ENCODE measurements at regions not wholly inside any gene's neighbourhood (a gene's known extent, or its start where the extent isn't known, plus 50 kb on each side); places are given as distances from the start of the nearest gene placed in this dataset.

DNA sequence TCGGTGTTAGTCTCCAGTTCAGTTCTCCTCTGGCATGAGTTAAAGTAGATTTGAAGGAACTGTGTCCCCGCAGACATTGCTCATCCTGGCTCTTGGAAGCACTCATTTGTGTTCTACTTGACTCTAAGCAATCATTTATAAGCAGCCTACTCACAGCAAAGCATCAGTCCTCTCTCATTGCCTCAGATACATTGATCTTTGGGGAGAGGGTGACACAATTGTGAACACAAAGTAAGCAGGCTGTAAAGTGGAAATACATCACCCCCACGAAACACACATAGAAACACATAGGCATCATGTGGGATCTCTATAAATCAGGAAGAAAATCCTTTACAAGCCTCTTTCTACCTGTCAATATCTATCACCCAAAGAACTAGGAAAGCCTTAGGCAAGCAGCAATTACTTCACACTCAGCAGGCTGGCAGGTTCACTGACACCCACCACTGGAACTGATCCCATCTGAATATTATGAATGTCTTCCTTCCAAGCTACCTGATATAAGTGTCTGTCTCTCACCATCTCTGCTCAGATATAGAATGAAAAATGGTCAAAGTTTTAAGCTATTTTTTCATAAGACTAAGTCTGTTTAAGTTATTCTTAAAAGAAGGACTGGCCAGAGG lies 675.8 kb downstream of the HACE1 start:
- no peak for DNase-seq

DNA sequence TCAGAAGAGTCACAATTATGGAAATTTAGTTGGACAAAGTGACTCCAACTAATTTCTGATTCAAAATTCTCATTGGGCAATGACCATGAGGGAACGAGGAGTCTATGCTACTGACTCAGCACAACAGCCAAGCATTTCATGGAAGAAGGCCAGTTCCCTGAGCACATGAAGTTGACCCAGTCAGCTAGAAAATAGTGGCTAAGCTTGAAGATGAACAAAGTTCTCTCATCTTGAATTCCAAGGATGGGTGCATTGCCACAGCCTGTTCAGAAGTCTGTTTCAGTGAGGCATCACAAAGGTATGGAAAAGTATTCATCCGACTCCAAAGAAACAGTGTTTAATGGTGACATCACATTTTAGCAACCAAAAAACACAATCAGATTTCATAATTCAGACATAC lies 676.9 kb downstream of the HACE1 start:
- DNase-seq = peak in 1 of 2 experiments; percentile 9

DNA sequence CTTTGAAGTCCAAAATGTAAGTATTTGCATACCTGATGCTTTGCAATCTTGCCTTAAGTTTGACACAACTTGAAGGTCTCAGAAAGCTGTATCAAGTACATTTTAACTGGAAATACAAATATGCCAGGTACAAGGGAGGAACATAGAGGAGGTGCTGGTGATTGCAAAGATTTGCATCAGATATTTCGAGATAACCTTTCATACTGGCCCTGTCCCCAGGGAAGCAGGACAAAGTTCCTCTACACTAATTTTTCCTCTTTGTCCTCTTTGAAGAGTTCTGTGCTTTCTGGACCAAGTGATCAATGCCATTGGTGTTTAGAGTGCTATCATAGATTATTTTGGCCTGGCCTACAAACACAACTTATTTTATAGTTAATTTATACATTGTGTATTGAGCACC lies 686.1 kb downstream of the HACE1 start:
- no peak for DNase-seq

DNA sequence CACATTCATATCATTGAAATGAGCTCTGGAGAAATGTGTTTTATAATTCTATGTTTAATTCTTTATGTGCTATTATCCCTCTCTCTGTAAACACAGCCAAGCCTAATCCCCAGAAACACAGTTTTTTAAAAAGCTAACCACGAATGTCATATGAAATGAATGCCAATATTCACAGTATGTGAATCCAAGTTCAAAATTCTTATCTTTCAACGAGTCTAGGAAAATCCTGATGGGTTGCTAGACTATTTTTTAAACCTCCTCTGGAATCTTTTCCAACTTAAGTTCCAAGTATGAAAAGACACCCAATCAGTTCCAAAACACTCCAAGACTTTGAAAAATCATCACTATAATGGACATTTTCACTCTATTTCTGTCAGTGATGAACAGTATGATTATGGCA lies 689.3 kb downstream of the HACE1 start:
- DNase-seq = no peak

DNA sequence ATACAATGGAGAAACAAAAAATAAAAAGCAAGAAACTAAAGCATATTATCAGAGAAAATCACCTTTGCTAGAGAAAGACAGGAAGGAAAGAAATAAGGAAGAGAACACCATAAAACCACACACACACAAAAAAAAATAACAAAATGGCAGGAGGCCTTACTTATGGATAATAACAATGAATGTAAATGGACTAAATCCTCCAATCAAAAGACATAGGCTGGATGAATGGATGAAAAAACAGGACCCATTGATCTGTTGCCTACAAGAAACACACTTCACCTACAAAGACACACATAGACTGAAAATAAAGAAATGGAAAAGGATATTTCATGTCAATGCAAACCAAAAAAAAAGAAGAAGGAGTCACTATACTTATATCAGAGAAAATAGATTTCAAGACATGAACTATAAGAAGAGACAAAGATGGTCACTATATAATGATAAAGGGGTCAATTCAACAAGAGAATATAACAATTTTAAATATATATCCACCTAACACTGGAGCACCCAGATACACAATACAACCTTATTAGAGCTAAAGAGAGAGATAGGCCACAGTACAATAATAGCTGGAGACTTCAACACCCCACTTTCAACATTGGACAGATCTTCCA lies 693.6 kb downstream of the HACE1 start:
- no peak for DNase-seq

DNA sequence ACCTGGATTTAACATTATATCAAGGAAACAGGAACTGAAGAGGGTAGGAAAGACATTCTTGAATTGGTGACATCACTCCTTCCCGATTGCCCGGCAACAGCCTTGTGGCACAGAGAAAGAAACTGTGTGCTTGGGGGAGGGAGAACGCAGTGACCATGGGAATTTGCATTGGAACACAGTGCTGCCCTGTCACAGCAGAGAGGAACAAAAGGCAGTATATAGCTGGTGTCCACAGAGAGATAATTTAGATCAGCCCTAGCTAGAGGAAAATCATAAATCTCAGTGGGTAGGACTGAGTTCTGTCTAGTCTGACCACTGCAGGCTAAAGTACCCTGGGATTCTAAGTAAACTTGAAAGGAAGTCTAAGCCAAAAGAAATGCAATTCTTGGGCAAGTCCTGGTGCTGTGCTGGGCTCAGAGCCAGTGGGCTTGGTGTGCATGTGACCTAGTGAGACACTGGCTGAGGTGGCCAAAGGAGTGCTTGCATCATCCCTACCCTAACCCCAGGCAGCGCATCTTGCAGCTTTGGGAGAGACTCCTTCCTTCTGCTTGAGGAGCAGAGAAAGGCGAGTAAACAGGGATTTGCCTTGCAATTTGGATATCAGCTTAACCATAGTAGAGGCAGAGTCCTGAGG lies 697.6 kb downstream of the HACE1 start:
- no peak for DNase-seq

DNA sequence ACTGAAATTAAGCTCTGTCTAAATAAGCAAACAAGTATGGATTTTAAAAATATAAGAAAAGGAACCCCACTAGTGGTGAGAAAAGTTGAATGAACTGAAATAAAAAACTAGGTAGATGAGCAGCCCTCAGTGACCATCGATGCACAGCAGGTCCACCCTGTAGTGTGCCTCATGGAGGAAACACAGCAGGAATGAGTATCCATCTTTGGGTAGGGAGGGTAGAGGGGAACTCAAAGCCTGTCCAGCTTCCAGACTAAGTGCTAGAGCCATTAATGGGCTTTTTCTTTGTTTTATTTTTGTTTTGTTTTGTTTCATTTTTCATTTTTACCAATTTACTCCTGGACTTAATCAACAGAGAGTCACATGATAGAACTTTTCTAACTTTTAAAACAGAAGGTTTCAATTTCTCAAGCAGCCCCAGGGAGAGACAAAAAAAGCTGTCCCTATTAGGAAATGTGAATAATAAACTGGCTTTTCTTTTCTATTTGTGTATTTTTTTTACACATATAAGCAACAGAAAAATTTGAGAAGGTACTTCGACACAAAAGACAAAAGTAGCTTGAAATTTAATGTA lies 700.6 kb downstream of the HACE1 start:
- no peak for DNase-seq

DNA sequence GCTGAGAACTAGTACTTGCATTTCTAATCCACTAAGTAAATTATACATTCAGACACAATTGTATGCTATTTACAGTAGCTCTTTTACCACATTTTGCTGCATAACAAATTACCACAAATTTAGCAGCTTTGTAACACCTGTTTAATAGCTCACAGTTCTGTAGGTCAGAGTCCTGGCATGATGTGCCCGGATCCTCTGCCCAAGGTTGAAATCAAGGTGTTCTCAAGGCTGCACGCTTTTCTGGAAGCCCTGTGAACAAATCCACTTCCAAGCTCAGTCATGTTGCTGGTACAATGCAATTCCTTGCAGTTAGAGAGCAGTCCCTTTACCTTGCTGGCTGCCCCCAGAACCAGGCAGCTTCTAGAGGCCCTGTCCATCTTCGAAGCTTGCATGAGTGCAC lies 716.0 kb downstream of the HACE1 start:
- no peak for DNase-seq

DNA sequence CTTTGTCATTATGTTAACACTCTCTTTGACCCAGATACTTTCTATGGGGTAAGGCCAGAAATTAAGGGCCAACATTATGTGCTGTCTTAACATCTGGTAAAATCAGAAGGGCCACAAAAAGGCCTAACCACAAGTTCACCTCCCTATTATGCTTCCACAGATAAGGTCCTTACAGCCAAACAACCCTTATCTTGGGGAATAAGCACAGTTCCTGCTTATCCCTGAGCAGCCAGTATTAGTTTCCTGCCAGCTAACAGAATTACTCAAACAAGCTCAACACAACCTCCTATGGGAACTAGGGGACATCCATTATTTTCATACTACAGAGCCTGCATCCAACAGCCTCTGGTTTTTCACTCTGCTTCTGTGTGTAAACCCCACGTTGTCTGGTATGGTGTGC lies 724.8 kb downstream of the HACE1 start:
- DNase-seq = no peak

DNA sequence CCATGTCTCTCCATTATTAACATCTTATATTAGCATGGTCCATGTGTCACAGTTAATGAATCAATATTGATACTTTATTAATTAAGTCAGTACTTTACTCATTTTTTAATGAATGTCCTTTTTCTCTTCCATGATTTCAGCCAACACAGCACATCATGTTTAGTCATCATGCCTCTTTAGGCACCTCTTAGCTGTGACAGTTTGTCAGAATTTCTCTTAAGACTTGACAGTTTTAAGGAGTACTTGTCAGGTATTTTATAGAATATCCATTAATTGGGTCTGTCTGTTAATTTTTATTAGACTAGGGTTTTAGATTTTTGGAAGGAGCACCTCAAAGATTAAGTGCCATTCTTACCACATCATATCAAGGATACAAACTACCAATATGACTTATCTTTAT lies 729.4 kb downstream of the HACE1 start:
- DNase-seq = no peak

DNA sequence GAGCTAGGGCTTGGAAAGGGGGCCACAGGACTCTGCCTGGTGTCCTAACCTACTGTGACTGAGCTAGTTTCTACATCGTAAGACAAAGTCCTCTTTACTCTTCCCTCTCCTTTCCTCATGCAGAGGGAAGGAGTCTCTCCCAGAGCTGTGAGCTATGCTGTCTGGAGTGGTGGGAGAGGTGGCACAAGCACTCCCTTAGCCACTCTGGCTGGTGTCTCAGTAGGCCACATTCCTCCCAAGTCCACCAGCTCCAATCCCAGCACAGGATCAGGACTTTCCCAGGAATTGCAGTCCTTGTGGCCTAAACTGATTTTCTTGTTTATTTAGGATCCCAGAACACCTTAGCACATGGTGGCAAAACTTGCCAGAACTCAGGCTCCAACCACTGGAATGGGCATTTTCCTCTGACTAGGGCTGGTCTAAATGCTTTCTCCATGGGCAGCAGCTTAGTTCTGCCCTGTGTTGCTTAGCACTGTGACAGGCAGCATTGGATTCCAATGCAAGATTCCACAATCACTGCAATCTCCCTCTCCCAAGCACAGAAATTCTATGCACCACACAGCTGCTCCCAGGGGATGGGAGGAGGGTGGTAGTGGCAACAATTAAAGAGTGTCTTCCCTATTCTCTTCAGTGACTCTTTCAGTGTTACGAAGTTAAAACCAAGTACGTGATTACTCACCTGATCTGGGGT lies 733.3 kb downstream of the HACE1 start:
- DNase-seq = no peak

DNA sequence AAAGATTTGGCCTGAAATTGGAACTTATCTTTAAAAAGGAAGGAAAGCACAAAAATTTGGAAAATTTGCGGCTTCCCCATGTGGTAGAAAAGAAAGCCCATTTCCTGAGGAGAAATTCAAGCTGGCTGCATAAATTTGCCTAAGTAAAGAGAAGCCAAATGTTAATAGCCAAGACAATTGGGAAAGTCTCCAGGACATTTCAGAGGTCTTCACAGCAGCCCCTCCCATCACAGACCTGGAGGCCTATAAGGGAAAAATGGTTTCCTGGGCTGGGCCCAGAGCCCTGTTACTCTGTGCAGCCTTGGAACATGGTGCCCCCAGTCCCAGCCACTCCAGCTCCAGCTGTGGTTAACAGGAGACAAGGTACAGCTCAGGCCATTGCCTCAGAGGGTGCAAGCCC lies 736.5 kb downstream of the HACE1 start:
- DNase-seq = no peak

DNA sequence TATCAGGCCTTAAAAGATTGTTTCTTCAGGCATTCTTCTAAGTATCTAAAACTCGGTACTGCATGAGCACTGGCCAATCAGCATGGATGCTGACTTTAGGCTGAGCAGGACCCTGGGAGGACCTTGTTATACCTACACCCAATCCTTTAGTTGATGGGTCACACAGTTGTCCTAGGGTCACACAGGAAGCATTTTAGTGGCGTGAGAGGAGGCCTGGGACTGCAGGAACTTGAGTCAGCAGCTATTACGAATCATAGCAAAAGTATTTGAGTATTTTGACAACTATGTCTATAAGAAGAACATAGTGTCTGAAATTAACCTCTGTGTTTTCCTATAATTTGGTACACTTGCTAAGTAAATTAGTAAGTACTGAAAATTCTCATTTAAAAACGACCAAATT lies 741.4 kb downstream of the HACE1 start:
- DNase-seq = no peak

DNA sequence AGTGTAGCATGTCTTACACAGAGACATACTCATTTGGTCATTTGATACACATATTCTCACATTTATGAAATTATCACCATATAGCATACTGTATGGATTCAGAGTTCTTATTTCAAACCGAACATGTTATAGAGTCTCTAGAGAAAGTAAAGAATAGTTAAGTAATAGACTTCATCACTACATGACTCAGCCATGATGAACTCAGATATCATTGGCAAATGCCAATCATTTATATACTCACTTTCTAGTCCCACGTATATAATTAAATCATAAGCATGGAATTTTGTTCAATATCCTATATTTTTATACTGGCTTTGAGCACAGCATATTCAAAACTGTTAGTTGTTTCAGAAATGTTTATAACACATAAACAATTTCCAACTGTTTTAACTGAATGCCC lies 749.9 kb downstream of the HACE1 start:
- DNase-seq = no peak

DNA sequence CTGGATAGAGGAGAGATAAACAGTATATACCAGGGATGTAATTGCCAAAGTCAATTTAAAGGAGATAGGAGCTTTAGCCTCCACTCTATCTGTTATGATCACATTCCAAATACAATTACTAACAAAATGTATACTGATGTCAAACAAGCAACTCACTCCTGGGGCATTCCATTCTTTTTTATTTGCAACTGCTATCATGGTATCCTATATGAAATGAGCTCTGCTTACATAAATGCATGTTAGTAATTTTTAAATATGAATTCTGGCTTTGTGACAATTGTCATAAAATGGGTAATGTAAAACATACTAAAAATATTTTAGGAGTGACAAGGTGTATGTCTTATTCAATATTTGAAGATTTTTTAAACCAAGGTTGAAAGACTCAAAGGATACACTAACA lies 751.1 kb downstream of the HACE1 start:
- DNase-seq = no peak

DNA sequence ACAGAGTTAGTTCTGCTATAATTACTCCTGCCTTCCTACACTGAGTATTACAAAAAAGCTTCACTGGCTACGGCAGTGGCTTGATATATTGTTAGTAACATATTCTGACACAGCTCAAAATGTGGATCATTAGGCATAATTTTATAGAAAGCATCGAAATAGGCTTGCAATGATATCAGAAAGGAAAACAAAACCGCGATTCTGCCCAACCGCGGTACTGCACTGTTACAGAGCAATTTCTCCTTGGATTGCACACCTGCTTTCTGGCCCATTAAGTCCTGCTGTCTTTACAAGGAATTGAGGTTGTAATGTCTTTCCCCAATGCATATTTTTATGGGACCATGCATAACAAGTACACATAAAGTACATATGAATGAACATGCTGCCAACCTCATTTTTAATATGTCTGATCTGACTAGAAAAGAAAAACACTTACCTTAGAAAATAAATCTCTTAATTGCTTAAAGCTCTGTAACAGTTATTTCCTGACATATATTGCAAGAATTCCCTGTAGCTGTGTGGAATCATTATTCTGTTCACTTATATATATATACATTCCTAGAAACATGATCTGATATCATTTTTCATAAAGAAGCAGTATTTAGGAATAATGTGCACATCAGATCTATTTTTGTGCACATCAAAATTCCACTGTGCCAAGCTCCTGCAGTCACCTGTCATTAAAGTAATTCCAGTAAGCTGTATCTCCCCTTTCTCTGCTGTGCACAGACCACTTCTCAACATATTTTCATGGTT lies 763.9 kb downstream of the HACE1 start:
- DNase-seq = no peak

DNA sequence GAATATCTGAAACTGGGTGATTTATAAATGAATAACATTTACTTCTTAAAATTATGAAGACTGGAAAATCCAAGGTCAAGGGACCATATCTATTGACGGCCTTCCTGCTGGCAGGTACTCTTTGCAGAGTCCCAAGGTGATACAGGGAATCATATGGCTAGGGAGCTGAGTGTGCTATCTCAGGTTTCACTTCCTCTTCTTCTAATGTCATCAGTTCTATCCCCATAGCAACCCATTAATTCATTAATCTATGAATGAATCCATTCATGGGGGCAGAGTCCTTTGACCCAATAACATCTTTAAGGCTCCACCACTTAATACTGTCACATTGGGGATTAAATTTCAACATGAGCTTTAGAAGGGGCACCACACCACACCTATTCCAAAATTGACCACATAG lies 772.0 kb downstream of the HACE1 start:
- DNase-seq = no peak

DNA sequence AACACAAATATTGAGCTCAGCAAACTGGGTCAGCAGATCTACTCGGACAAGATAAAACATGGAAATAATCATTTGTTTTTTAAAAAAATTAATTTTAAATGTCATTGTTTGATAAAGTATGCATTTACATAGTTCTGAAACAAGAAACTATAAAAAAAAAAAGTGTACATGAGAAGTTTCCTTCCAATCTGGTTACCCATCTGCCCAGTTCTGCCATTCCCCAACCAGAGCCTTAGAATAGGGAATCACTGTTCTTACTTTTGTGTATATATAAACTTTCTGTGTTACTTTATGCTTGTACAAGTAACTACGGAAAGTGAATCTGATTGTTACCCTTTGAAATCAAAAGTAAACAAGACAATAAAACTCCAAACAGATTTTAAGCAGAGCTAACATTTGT lies 791.4 kb downstream of the HACE1 start:
- DNase-seq = no peak

DNA sequence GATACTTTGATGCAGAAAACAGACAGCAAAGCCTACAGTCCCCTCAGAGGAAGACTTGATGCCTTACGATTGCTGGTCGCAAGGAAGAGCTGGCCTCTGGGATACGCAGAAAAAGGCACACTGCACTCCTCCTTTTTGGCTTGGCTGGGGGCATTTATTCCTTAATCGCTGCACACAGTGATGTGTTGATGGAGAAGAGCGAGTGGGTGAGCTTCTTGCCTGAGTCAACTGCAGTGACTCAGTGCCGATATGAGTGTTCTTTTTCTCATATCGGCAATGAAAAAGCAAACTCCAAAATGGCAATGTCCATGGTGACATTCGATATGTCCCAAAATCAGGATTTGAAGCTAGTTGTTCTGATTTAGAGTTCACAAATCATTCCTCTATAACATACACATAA lies 794.8 kb downstream of the HACE1 start:
- DNase-seq = no peak

DNA sequence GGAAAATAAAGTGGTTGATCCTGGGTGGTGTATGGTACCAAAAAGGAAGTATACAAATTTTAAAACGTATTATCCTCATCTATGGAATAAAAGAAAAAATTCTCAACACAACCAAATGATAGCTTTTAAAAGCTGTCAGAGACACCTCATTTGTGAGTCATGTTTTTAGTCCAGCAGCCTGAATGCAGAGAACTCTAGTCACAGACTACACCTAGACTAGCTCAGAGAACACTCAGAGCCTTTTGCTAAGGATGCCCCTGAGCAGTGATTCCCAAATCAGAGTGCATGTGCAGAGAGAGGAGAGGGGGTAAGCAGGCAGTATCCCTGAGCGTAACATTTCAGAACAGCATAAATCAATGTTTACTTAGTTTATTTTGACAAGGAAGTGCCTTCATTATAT lies 809.3 kb downstream of the HACE1 start:
- DNase-seq = no peak

DNA sequence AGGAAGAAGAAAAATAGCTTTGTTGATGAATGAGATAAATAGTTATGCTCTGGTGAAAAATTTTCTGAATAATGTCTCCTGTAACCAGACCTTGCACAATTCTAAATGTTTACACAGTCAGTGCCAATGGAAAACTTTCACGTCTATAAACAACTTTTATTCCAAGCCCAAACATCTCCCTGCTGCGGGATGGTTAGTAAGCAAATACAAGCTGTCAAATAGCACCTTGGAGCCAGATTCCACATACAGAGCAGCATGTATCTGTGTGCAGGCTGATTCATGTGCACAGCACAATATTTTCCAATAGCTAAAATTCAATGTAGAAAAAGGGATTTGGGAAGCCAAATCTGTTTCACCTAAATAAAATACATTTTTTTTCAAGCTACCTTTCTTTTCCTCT lies 813.3 kb downstream of the HACE1 start:
- DNase-seq = peak in 1 of 2 experiments; percentile 1

DNA sequence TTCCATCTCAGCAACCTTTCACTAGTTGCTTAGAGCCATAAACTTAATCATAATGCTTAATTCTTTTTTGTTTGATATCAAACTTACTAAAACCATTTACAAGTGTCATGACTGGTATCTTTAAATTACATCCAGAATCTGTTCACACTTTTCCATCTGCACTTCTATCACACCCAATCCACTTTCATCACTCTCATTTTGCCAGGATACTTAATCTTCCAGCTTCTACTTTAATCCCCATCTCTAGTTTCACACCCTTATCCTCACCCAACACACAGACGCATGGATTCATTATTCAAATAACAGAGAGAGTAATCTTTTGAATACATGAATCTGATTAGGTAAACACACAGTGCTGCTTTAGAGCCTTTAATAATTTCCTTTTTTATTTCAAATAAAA lies 828.4 kb downstream of the HACE1 start:
- no peak for DNase-seq

DNA sequence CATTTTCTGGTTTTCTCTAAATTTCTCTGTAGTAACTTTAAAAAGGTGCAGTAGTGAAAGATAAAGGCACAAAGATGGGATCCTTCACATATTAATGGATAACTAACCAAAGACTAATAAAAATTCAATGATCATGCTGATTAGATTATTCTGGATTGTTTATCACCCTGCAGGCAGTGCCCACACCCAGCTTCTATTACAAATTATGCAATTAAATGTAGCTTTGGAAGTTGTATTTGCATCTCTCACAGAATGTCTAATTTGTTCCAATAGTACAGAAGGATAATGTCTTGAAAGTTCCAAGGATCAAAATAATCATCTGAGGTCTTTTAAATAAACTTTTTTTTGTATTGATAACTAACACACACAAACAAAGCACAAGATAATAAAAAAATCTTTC lies 837.6 kb downstream of the HACE1 start:
- no peak for DNase-seq
